ENCODE measurements at regions not wholly inside any gene's neighbourhood (a gene's known extent, or its start where the extent isn't known, plus 50 kb on each side); places are given as distances from the start of the nearest gene placed in this dataset.

GRCh38 chr2:173611121-173611520 lies 256.4 kb downstream of the CDCA7 start:
- TF ChIP-seq, protein P1, sequence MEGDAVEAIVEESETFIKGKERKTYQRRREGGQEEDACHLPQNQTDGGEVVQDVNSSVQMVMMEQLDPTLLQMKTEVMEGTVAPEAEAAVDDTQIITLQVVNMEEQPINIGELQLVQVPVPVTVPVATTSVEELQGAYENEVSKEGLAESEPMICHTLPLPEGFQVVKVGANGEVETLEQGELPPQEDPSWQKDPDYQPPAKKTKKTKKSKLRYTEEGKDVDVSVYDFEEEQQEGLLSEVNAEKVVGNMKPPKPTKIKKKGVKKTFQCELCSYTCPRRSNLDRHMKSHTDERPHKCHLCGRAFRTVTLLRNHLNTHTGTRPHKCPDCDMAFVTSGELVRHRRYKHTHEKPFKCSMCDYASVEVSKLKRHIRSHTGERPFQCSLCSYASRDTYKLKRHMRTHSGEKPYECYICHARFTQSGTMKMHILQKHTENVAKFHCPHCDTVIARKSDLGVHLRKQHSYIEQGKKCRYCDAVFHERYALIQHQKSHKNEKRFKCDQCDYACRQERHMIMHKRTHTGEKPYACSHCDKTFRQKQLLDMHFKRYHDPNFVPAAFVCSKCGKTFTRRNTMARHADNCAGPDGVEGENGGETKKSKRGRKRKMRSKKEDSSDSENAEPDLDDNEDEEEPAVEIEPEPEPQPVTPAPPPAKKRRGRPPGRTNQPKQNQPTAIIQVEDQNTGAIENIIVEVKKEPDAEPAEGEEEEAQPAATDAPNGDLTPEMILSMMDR (IDR thresholded peaks at IDR 0.05), result no peak
- TF ChIP-seq POLR2A (IDR thresholded peaks at IDR 0.05), result no peak

Data from gastroesophageal sphincter (tissue), 3 donors.